ACHN (cell line): ENCODE measurements at regions not wholly inside any gene's neighbourhood (a gene's known extent, or its start where the extent isn't known, plus 50 kb on each side); places are given as distances from the start of the nearest gene placed in this dataset.
"Not testable (repeated sequence)": the region's sequence is repeated elsewhere in the genome, so short reads cannot be mapped to it uniquely, and the experiment has no call there.

ENCODE experiments used
- DNase-seq: peaks from one replicate; pipeline ENCODE4 v3.0.0-alpha.2; 2015
- in situ Hi-C: cut with HindIII; loops from 2 replicates; pipeline ENCODE4 v1.10.0; 2017; ENCODE audit warnings: low sequenced_read_pairs, low pct_ligation_motif_present, low pct_unique_long_range_greater_than_20kb

DNA sequence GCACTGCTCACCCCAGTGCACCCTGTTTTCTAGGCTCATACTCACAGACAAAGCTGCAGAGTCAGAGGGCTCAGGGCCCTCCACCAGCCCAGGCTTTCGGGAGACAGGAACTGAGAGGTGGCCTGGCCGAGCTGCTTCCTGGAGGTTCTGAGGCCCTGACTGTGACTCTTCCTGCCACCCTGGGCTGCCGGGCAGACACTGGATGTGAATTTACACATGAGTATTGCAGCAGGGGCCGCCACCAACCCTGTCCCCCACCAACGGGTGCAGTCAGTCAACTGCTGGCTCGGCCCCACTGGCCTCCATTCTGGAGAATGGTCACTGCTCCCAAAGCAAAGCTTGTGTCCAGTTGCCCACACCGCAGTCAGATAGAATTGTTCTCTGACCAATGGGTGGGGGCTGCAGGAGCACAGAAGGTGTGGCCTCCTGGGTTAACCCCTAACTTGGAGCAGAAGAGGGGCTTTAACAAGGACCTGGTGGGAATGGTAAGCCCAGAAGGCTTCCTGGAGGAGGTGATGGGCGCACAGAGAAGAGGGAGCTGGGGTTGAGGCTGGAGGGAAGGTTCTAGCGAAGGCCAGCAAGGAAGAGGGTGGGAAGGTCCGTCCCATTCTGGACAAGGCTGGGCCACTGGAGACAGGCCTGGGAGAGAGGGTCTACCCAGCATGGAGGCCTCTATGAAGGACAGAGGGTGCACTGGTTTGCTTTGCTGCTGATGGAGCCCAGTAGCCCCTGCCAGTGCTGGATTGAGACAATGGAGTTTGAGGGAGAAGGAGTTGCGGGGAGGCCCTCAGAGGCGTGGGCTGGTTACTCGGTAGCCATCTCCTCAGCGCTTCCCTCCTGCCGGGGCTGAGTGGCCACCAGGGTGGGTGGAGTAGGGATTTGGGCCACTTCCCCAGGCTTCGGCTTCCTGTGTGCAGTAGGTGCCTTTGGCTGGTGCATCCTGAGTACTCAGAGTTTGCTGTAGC, 135.3 kb downstream of the CPZ start:
- in situ Hi-C loops = no loop called here
- DNase-seq = no peak

DNA sequence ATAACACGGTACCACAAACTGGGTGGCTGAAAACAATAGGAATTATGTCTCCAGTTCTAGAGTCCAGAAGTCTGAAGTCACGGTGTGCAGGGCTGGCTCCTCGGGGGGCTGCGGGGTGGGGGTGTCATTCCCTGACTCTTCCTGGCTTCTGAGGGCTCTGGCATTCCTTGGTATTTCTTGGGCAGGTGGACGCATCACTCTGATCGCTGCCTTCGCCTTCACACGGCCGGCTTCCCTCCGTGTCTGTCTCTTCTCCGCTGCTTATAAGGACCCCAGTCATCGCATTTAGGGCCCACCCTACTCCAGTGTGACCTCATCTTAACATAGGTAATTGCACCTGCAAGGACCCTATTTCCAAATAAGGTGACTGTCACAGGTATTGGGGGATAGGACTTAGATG, 134.6 kb downstream of the CPZ start:
- in situ Hi-C loops = no loop called here

DNA sequence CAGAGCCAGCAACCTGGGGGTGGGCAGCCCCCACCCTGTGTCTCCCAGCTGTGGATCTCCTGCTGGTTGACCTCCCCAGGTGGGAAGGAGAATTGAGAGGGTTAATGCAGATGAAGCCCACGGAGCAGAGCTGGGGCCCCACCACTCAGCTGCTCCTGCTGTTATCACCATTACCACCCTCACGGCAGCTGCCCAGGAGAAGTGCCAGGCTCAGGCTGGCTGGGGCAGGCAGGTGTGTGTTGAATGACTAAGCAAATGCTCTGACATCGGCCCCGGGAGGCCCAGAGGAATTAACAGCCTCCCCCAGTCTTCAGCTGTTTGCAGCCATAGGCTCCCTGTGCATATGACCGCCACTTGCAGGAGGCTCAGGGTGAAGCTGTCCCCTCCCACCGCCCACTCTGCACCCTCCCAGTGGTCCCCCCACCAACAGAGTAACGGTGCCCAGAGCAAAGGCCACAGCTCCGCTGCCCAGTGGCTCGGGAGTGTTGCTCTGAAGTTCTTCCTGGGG, 133.8 kb downstream of the CPZ start:
- in situ Hi-C loops = no loop called here
- no peak for DNase-seq

More for the DNA sequence above, 134.6 kb downstream of the CPZ start:
- DNase-seq = no peak

DNA sequence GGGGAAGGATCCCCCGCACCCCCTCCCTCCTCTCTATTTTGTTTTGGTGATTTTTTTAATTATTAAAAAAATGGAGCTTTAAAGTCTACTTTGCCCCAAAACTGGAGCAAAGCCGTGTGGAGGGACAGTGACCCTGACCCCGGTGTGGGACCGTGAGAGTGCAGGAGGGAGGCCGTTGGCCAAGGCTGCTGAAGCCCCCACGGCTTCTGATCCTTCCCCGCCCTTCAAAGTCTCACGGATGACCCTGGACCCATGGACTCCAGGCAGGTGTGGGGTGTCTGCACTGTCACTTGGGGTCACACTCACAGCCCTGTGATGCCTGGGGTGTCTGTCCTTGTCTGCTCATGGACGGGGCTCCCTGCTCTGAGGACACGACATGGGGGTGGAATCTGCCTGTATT, 133.3 kb downstream of the CPZ start:
- in situ Hi-C loops = no loop called here

DNA sequence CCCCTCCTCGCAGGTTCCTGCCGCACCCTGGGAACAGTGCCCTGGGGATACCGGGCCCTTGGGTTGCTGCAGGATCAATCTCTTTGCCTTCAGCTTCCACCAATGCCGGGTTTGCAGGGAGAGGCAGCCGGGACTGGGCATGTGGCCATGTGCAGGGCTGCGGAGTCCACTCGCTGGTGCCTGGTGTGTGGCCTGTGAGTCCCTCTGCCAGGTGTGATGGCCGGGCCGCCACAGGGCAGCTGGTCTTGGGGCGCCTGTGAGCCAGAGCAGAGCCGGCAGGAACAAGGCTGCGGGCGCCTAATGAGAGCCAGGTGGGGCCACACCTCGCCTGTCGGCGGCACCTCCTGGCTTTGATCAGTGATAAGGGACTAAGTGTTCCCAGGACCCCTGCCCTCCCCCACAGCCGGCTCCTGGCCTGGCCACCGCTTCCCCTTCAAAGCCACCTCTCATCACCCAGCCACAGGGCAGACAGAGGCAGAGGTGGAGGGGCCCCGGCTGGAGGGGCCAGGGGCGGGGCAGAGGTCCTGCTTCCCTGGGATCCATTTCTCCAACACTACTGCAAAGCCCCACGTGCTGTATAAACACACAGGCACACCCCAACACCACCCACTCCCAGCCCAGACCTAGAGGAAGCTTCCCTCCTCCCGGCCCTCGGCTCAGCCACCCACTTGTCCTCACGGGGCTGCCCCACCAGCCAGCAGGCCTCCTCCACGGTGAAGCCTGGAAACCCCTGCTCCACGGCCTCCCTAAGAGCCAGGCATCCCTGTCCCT, 132.7 kb downstream of the CPZ start:
- no peak for DNase-seq
- in situ Hi-C loops = no loop called here

More for the DNA sequence above, 133.3 kb downstream of the CPZ start:
- DNase-seq = no peak

DNA sequence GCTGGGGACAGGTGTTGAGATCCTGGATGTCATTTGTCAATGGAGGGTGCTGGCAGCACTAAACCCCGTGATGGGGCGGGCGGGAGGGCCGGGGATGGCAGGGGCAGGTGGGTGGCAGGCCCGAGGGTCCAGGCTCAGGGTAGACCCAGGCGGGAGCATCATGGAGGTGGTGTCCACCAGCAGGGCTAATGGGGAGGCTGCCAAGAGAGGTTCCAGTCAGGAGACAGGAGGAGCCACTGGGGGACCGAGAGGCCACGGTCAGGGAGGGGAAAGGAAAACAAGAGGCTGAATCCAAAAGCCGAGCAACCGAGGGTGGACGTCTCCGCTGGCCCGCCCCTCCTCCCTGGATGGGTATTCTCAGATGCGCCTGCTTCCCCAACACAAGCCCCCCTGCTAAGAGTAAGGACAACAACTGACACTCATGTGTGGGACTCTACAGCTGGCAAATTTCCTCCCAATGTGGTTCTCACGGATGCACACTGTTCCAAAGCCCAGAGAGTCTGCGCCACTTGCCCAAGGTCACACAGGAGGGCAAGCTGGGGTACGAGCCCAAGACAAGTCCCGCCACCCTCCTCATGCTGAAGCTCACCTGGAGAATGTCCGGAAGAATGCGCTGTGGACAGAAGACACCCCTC, 132.0 kb downstream of the CPZ start:
- no peak for DNase-seq
- in situ Hi-C loops = no loop called here

DNA sequence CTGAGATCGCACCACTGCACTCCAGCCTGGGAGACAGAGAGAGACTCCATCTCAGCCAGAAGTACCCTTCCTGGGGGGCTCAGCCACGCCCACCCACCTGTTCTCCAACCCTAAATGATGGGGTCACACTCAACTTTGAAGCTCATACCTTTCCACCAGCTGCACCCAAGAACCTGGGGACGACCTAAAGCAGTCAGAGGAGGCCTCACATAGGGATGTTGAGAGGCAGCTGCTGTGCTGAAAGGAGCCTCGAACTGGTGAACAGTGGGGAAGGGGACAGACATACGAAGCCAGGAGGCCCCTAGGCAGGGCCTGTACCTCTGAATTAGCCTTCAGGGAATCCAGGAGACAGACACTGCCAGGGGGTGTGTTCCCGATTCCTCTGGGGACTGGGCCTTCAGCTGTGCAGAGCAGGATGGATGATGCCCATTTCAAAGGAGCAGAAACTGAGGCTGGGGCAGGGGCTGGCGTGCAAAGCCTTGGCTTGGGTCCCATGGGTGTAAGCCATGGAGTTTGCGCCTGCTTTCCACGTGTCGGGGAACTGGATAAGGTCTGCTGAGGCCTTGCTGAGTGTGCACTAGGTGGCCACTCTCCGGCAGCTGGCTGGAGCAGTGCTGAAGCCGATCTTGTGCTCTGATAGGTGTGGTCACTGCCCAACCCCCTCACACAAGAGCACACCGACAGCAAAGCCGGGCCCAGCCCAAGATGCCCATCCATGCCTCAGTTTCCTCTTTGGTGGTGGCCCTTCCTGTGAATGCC, 130.8 kb downstream of the CPZ start:
- no peak for DNase-seq
- in situ Hi-C loops = no loop called here

DNA sequence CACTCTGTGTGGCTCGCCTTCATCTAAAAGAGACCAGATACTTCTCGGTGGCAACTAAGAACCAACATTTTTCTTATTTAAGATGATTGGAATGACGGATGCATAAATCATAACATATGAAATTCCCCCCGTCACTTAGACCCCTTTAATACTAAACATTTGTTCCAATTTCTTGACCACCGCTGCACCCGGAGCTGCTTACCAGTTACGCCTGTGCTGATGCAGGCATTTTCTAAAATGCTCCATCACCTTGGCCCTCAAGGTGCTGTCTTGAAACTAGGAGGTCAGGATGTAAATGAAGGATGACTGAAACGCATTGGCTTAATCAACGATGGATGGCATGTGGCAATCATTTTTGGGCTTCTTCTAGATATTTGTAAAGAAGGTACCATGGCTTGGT, 130.0 kb downstream of the CPZ start:
- no peak for DNase-seq
- in situ Hi-C loops = no loop called here

DNA sequence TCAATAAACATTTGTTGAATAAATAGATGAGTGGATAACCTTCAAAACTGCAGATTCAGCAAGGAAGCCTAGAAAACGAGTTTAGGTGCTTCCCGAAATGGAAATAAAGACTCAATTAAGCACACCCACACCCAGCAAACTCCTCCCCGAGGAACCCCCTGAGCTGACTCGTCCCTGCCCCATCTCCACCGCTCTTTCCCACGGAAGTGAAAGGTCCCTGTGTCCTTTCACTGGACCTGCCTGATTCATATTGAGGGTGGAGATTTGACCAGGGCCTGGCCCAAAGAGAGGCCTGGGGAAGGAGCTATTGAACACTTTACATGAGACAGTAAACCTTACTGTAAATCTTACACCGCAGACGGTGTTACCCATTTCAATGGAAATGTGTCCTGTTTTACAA, 129.1 kb downstream of the CPZ start:
- DNase-seq = no peak
- in situ Hi-C loops = no loop called here

DNA sequence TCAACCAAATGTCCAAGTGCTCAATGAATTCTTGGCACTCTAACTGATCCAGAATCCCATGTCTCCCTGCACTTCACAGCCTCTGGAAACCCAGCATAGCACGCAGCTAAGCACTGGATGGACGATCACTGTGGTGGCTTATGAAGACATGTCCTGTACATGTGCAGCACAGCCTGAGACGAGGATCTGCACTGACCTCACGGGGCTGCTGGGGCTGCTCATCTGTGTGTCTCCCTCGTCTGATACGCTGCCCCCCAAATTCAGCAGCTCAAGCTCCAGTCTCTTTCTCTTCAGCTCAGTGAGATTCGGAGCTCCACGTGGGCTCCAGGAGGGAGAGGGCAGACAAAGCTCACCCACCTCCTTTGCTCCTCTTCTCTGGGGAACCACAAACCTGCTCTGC, 126.9 kb downstream of the CPZ start:
- in situ Hi-C loops = no loop called here
- no peak for DNase-seq

DNA sequence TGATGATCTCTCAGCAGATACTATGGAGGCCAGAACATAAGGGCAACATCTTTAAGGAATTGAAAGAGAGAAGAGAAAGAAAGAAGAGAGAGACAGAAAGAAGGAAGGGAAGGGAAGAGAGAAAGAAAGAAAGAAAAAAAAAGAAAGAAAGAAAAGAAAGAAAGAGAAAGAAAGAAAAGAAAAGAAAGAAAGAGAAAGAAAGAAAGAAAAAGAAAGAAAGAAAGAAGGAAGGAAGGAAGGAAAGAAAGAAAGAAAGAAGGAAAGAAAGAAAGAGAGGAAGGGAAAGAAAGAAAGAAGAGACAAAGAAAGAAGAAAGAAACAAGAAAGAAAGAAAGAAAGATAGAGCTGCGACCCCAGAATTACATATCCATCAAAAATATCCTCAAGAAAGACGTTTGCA, 124.9 kb downstream of the CPZ start:
- DNase-seq, in situ Hi-C loops: not testable (repeated sequence)

DNA sequence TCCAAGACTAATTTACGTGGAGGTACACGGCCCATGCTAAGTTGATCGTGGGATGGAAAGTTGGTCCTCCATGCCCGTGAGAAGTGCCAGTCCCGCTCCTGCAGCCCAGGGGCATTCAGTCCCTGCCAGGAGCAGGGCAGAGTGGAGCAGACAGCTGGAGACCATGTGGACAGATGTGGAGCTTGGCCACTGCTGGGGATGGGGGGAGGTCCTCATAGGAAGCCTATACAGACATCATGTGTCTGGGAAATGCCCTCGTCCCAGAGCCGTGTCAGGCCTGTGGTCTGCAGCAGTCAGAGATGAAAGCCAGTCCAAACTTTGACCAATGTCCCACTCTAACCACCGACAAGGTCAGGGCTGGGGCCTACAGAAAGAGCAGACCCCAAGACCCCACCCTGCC, 118.4 kb downstream of the CPZ start:
- in situ Hi-C loops = no loop called here
- DNase-seq = no peak

DNA sequence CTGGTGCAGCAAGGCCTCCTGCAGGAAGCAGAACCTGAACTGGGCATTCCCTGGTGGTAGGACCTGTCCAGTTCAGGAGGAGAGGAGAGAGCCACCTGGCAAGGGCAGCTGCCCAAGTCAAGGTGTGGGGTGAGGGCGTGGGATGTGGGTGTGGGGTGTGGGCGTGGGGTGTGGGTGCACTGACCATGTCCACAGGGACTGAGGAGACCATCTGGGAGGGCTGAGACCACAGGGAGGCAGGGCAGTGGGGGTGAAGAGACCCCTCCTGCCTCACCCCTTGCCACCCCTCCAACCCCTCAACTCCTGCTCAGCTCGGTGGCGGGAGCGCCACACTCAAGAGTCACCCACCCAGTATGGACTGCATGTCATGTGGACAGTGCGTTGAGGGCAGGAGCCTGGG, 117.9 kb downstream of the CPZ start:
- no peak for DNase-seq
- in situ Hi-C loops = no loop called here

DNA sequence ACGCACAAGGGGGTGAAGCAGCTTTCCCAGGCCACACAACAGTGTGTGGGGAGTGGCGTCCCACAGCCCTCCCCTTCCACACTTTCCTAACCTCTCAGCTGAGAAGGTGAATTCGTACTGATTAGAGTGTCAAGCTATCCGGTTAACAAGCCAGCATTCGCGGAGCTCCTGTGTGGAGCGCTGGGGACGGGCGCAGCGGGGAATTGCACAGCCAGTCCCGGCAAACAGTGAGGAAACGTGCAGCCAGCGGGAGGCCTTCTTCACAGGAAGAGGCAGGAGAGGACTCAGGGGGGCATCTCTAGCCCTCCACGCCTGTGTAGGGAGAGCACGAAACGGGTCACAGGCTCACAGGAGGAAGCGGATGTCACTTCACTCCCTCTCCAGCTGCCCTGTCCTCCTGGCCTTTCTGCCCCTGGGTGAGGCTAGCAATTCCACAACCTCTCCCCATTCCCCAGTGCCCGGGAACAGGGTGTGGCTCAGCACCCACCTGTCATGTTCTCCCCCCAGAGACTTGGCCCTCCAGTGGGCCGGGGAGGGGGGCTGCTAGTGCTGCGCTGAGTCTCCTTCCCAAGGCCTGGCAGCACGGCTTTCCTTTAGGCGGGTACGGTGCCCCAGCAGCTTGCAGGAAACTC, 117.3 kb downstream of the CPZ start:
- in situ Hi-C loops = no loop called here
- DNase-seq = no peak

DNA sequence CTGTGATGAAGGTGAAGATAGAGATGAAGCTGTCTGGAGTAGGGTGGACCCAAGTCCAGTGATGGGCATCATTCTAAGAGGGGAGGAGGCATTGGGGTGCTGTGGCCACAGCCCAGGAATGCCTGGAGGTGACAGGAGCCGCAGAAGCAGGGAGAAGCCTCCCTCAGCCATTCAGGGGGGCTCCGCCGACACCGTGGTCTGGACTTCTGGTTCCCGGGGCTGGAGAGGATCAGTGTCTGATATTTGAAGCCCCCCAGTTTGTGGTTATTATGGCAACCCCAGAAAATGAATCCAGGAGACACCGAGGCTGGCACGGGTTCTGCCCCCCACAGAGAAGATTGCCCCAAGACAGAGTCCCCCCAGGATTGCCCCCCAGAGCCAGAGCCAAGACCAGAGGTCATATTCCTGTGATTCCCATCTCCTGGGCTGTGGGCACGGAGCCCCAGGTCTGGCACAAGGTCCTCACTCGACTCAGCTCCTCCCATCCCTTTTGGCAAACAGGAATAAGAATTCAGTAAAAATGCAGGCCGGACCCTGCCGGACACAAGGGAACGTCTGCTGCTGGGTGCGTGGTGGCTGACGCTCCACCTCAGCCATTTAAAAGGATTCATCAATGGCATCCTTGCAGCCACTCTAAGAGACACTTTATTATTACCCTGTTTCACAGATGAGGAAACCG, 116.6 kb downstream of the CPZ start:
- in situ Hi-C loops = no loop called here

DNA sequence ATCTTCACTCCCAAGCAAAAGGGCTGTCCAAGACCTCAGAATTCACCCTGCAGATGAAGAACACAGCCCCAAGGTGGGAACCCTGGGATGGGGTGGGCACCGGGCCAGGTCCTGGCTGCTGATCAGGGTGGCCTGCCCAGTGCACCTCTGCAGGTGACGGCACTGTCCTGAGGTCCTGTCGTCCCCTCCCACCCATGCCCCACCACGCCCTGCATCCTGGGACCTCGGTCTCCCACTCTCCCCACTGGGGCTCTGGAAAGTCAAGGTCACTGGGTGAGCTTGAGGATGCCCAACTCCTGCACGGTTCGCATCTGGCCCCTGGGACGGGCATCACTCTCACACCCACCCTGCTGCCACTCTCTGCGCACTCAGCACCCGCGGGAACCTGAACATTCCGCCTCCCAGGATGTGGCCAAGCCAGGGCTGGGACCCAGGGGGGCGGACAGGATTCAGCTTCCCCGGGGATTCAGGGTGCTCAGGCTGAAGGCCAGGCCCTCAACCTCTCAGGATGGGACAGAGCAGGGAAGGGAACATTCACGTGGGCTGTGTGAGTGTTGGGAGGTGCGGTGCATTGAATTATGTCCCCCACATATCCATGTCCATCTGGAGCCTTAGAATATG, 115.9 kb downstream of the CPZ start:
- no peak for DNase-seq
- in situ Hi-C loops = no loop called here

More for the DNA sequence above, 116.6 kb downstream of the CPZ start:
- no peak for DNase-seq
